Smooth muscle cell (in vitro differentiated cells): ENCODE measurements at regions not wholly inside any gene's neighbourhood (a gene's known extent, or its start where the extent isn't known, plus 50 kb on each side); places are given as distances from the start of the nearest gene placed in this dataset.

Experiments used
- DNase-seq: peaks from one replicate; lab custom pipeline; 2025; ENCODE audit not compliant: unreplicated experiment; lab: John Stamatoyannopoulos, UW
- H2AFZ ChIP-seq: fragments of 200-600 bp; sonication (generic); 2 replicates; pipeline ENCODE4 v1.6.0; 2016; ENCODE audit warnings: antibody characterized with exemption, low read depth, mild to moderate bottlenecking
- H3F3A ChIP-seq: fragments of 200-600 bp; sonication (generic); 2 replicates; pipeline ENCODE4 v1.6.0; 2017; ENCODE audit warnings: antibody characterized with exemption, low read depth
- H3K27ac ChIP-seq: fragments of 200-600 bp; sonication (generic); 2 replicates; pipeline ENCODE4 v1.5.1; 2016; ENCODE audit warnings: low read depth, mild to moderate bottlenecking
- H3K27me3 ChIP-seq: fragments of 200-600 bp; sonication (generic); 2 replicates; pipeline ENCODE4 v1.6.1; 2016; ENCODE audit warnings: low read depth, mild to moderate bottlenecking
- H3K36me3 ChIP-seq: fragments of 200-600 bp; sonication (generic); 2 replicates; pipeline ENCODE4 v1.5.1; 2016; ENCODE audit warnings: low read depth
- H3K4me1 ChIP-seq: fragments of 200-600 bp; sonication (generic); 2 replicates; pipeline ENCODE4 v1.5.1; 2016; ENCODE audit warnings: low read depth
- H3K4me2 ChIP-seq: fragments of 200-600 bp; sonication (generic); 2 replicates; pipeline ENCODE4 v1.6.0; 2016; ENCODE audit warnings: mild to moderate bottlenecking
- H3K4me3 ChIP-seq: fragments of 200-600 bp; sonication (generic); 2 replicates; pipeline ENCODE4 v1.5.1; 2016; ENCODE audit warnings: mild to moderate bottlenecking
- H3K79me2 ChIP-seq: fragments of 200-600 bp; sonication (generic); 2 replicates; pipeline ENCODE4 v1.6.0; 2016; ENCODE audit warnings: low read depth, mild to moderate bottlenecking
- H3K9ac ChIP-seq: fragments of 200-600 bp; sonication (generic); 2 replicates; pipeline ENCODE4 v1.6.0; 2016; ENCODE audit warnings: low read depth
- H3K9me3 ChIP-seq: fragments of 200-600 bp; sonication (generic); replicated peaks from 2 replicates; pipeline ENCODE4 v1.5.1; 2016; ENCODE audit warnings: low read depth
- H4K20me1 ChIP-seq: fragments of 200-600 bp; sonication (generic); 2 replicates; pipeline ENCODE4 v1.6.0; 2016; ENCODE audit warnings: low read depth
- WGBS: methylation state at CpG from one replicate; pipeline ENCODE4 v1.1.7; 2016; ENCODE audit warnings: low lambda C conversion rate; 5-methylcytosine and 5-hydroxymethylcytosine counted together
- TF ChIP-seq, protein P1 (sequence below): fragments of 200-600 bp; sonication (generic); IDR thresholded peaks from 2 replicates; pipeline ENCODE4 v1.5.1; 2017; ENCODE audit warnings: borderline replicate concordance, mild to moderate bottlenecking, antibody characterized with exemption; ENCODE audit not compliant: insufficient read depth, poor library complexity, severe bottlenecking

DNA sequence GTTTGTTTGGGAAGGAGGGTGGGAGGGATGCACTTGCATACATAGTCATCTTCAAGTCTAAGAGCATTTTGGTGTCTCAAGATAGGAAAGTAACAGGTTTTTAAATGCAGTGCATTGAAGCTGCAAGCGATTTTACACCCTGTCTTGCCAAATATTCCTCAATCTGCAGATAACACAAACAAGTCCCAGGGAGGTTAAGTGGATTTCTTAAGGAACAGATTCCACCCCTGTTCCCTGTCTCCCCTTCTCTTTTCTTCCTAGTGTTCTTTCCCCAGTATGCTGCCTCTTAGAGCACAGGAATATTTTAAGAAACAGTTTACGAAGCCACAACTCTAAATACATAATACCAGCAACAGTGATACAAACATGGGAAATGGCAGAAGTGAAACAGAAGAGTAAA is 389.9 kb downstream of the PLPP3 start:
- no peak overlapping the region for H3K4me3 ChIP-seq
- no peaks in the 10 kb centered on the region for H3K36me3 ChIP-seq
- 66% methylated on average over 2 of the region's 2 CpGs for WGBS
- no peaks in the 10 kb centered on the region for H4K20me1 ChIP-seq
- no peak overlapping the region for H3K4me2 ChIP-seq
- TF ChIP-seq, protein P1, sequence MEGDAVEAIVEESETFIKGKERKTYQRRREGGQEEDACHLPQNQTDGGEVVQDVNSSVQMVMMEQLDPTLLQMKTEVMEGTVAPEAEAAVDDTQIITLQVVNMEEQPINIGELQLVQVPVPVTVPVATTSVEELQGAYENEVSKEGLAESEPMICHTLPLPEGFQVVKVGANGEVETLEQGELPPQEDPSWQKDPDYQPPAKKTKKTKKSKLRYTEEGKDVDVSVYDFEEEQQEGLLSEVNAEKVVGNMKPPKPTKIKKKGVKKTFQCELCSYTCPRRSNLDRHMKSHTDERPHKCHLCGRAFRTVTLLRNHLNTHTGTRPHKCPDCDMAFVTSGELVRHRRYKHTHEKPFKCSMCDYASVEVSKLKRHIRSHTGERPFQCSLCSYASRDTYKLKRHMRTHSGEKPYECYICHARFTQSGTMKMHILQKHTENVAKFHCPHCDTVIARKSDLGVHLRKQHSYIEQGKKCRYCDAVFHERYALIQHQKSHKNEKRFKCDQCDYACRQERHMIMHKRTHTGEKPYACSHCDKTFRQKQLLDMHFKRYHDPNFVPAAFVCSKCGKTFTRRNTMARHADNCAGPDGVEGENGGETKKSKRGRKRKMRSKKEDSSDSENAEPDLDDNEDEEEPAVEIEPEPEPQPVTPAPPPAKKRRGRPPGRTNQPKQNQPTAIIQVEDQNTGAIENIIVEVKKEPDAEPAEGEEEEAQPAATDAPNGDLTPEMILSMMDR = no peak
- no peak overlapping the region for H2AFZ ChIP-seq
- H3K9ac ChIP-seq = no peak overlapping the region
- H3K4me1 ChIP-seq = peaks cover 37% of the 10 kb centered on the region
- DNase-seq = no peak
- H3K27me3 ChIP-seq = no peaks in the 10 kb centered on the region
- H3K9me3 ChIP-seq = no peaks in the 10 kb centered on the region
- H3K27ac ChIP-seq = no peak overlapping the region
- H3K79me2 ChIP-seq = no peaks in the 10 kb centered on the region
- peaks cover 12% of the 10 kb centered on the region for H3F3A ChIP-seq

DNA sequence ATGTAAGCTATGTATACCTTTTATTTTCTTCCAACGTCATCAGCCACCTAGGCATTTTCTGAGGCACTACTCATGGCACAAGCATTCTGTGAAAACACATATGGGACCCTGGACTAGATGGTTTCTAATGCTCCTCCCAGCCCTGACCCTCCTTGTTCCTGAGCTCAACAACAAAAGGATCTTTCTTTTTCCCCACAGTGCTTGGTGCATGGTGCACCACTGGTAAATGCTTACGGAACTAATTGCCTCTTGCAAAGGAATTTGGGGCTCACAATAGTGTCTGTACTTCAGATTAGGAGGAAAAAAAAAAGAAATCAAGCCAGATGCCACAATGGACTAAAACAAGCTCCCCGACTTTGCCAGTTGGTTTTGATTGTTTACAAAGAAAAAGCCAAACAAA is 390.5 kb downstream of the PLPP3 start:
- TF ChIP-seq, protein P1 = no peak
- no peaks in the 10 kb centered on the region for H3K36me3 ChIP-seq
- 88% methylated on average over 3 of the region's 3 CpGs for WGBS
- no peak overlapping the region for H2AFZ ChIP-seq
- H3K9ac ChIP-seq = no peak overlapping the region
- no peaks in the 10 kb centered on the region for H3K27me3 ChIP-seq
- H3K4me1 ChIP-seq = peaks cover 37% of the 10 kb centered on the region
- no peaks in the 10 kb centered on the region for H3K9me3 ChIP-seq
- no peak for DNase-seq
- H3K4me3 ChIP-seq = no peak overlapping the region
- no peaks in the 10 kb centered on the region for H4K20me1 ChIP-seq
- no peaks in the 10 kb centered on the region for H3K79me2 ChIP-seq
- peaks cover 12% of the 10 kb centered on the region for H3F3A ChIP-seq
- no peak overlapping the region for H3K4me2 ChIP-seq
- no peak overlapping the region for H3K27ac ChIP-seq

DNA sequence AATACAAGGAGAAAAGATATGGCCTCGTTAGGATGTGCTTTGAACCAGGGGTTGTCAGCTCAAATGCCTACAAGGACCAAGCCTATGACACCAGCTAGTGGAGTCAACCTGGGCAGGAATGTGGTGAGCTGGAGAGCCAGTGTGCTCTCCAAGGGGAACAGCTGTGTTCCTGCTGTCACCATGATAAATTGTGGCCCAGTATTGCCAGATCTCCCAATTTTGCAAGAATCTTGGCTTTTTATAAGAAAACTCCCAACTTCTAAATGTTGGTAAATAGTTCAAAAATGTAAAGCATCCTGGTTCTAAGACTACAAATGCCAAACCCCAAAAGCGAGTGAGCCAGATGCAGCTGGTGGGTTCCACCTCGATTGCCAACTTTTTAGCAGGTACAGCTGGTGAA is 391.1 kb downstream of the PLPP3 start:
- Histone ChIP-seq H3K4me3 (no peak overlapping the region), H4K20me1 (no peaks in the 10 kb centered on the region), H3F3A (peaks cover 12% of the 10 kb centered on the region), H3K9ac (no peak overlapping the region), H3K4me2 (no peak overlapping the region), H3K27me3 (no peaks in the 10 kb centered on the region), H3K27ac (no peak overlapping the region), H3K4me1 (peaks cover 37% of the 10 kb centered on the region), H3K36me3 (no peaks in the 10 kb centered on the region), H2AFZ (no peak overlapping the region), H3K9me3 (no peaks in the 10 kb centered on the region), H3K79me2 (no peaks in the 10 kb centered on the region)
- DNase-seq = no peak
- TF ChIP-seq, protein P1 = no peak
- WGBS = 99% methylated on average over 3 of the region's 3 CpGs

DNA sequence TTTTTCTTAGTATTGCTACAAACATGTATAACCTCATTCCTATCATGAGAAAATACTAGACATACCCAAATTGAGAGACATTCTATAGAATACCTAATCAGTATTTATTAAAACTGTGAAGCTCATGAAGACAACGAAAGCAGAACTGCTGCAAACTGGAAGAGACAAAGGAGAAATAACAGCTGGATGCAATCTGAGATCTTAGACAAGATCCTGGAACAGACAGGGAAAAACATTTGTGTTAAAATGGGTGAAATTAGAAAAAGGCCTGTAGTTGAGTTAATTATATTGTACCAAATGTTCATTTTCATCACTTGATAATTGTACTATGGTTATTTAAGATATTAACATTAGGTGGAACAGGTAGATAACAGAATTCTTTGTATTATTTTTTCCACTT is 392.0 kb downstream of the PLPP3 start:
- WGBS = 85% methylated on average over 1 of the region's 1 CpG
- Histone ChIP-seq H4K20me1 (no peaks in the 10 kb centered on the region), H3K4me2 (no peak overlapping the region), H3K79me2 (no peaks in the 10 kb centered on the region), H3K9me3 (no peaks in the 10 kb centered on the region), H3K4me3 (no peak overlapping the region), H3K4me1 (peaks cover 37% of the 10 kb centered on the region), H3K36me3 (no peaks in the 10 kb centered on the region), H3K9ac (no peak overlapping the region), H2AFZ (no peak overlapping the region), H3K27me3 (no peaks in the 10 kb centered on the region), H3F3A (peaks cover 12% of the 10 kb centered on the region), H3K27ac (no peak overlapping the region)
- DNase-seq = no peak
- TF ChIP-seq, protein P1 = no peak
